WTC11 (cell line): ENCODE measurements at regions not wholly inside any gene's neighbourhood (a gene's known extent, or its start where the extent isn't known, plus 50 kb on each side); places are given as distances from the start of the nearest gene placed in this dataset.

Source experiments
- ATAC-seq: fragments of 200-7000 bp; cut with Tn5 transposase; 2 replicates; pipeline ENCODE4 v1.10.0; 2021; ENCODE audit warnings: mild to moderate bottlenecking, moderate library complexity
- CTCF ChIA-PET: fragments of 300-600 bp; sonication (Branson Sonifier 250); formaldehyde crosslinking; loops from one replicate; lab custom pipeline; 2021; ENCODE audit warnings: antibody characterized with exemption; lab: Charles Lee
- POLR2A ChIA-PET: fragments of 350-600 bp; sonication (Branson Sonifier 250); formaldehyde crosslinking; loops from one replicate; lab custom pipeline; 2021; ENCODE audit warnings: antibody characterized with exemption; lab: Charles Lee
- DNase-seq: peaks from one replicate; pipeline ENCODE4 v3.0.0; 2021; ENCODE audit warnings: low spot score
- H3K27ac Mint-ChIP-seq: 2 replicates; pipeline ENCODE4 v1.8.0; 2021; ENCODE audit warnings: mixed read lengths
- H3K27me3 Mint-ChIP-seq: 2 replicates; pipeline ENCODE4 v1.8.0; 2021; ENCODE audit warnings: low read depth, mild to moderate bottlenecking, moderate library complexity, mixed read lengths
- H3K36me3 Mint-ChIP-seq: 2 replicates; pipeline ENCODE4 v1.8.0; 2021; ENCODE audit warnings: mixed read lengths
- H3K4me1 Mint-ChIP-seq: 2 replicates; pipeline ENCODE4 v1.8.0; 2022; ENCODE audit warnings: mixed read lengths
- H3K4me3 Mint-ChIP-seq: 2 replicates; pipeline ENCODE4 v1.8.0; 2021; ENCODE audit warnings: mild to moderate bottlenecking, moderate library complexity, mixed read lengths
- H3K9me3 Mint-ChIP-seq: 2 replicates; pipeline ENCODE4 v1.8.0; 2021; ENCODE audit warnings: mixed read lengths
- CREB1 ChIP-seq: sonication (generic); formaldehyde crosslinking; IDR thresholded peaks from 2 replicates; pipeline ENCODE4 v1.8.0; 2023; ENCODE audit warnings: mild to moderate bottlenecking, missing genetic modification reagents
- FOXK1 ChIP-seq: sonication (generic); formaldehyde crosslinking; IDR thresholded peaks from 2 replicates; pipeline ENCODE4 v1.8.0; 2022; ENCODE audit warnings: mild to moderate bottlenecking, moderate library complexity, missing genetic modification reagents
- KAT7 ChIP-seq: sonication (generic); formaldehyde crosslinking; IDR thresholded peaks from 2 replicates; pipeline ENCODE4 v1.8.1; 2023; ENCODE audit warnings: missing genetic modification reagents, mild to moderate bottlenecking, borderline replicate concordance
- NFE2L1 ChIP-seq: sonication (generic); formaldehyde crosslinking; IDR thresholded peaks from 2 replicates; pipeline ENCODE4 v1.8.1; 2023; ENCODE audit warnings: missing genetic modification reagents
- NR1H2 ChIP-seq: sonication (generic); formaldehyde crosslinking; IDR thresholded peaks from 2 replicates; pipeline ENCODE4 v1.9.0; 2021; ENCODE audit warnings: mild to moderate bottlenecking, moderate library complexity, missing genetic modification reagents
- RELA ChIP-seq: sonication (generic); formaldehyde crosslinking; IDR thresholded peaks from 2 replicates; pipeline ENCODE4 v1.8.1; 2022; ENCODE audit warnings: missing genetic modification reagents, mild to moderate bottlenecking, borderline replicate concordance
- SOX15 ChIP-seq: fragments of 250-450 bp; sonication (Bioruptor Pico); IDR thresholded peaks from 2 replicates; pipeline ENCODE4 v1.9.0; 2021; ENCODE audit warnings: mild to moderate bottlenecking
- TEAD4 ChIP-seq: sonication (generic); formaldehyde crosslinking; IDR thresholded peaks from 2 replicates; pipeline ENCODE4 v1.8.0; 2022; ENCODE audit warnings: mild to moderate bottlenecking, missing genetic modification reagents
- ZBTB21 ChIP-seq: sonication (generic); formaldehyde crosslinking; IDR thresholded peaks from 2 replicates; pipeline ENCODE4 v1.8.1; 2023; ENCODE audit warnings: mild to moderate bottlenecking, missing genetic modification reagents, borderline replicate concordance
- ZNF263 ChIP-seq: sonication (generic); formaldehyde crosslinking; IDR thresholded peaks from 2 replicates; pipeline ENCODE4 v1.8.1; 2022; ENCODE audit warnings: low read depth, mild to moderate bottlenecking, moderate library complexity, missing genetic modification reagents
- TF ChIP-seq, protein P1 (sequence below): fragments of 250-450 bp; sonication (Bioruptor Pico); IDR thresholded peaks from 2 replicates; pipeline ENCODE4 v1.9.0; 2021; ENCODE audit warnings: mild to moderate bottlenecking
- TF ChIP-seq, protein P2 (sequence below): sonication (generic); formaldehyde crosslinking; IDR thresholded peaks from 2 replicates; pipeline ENCODE4 v1.8.0; 2022; ENCODE audit warnings: mild to moderate bottlenecking, missing genetic modification reagents
- TF ChIP-seq, protein P3 (sequence below): sonication (generic); formaldehyde crosslinking; IDR thresholded peaks from 2 replicates; pipeline ENCODE4 v1.8.1; 2023; ENCODE audit warnings: mild to moderate bottlenecking, missing genetic modification reagents, moderate library complexity
- TF ChIP-seq, protein P4 (sequence below): sonication (generic); formaldehyde crosslinking; IDR thresholded peaks from 2 replicates; pipeline ENCODE4 v1.8.0; 2023; ENCODE audit warnings: mild to moderate bottlenecking, missing genetic modification reagents
- TF ChIP-seq, protein P5 (sequence below): sonication (generic); formaldehyde crosslinking; IDR thresholded peaks from 2 replicates; pipeline ENCODE4 v1.8.0; 2022; ENCODE audit warnings: missing genetic modification reagents
- TF ChIP-seq, protein P6 (sequence below): sonication (generic); formaldehyde crosslinking; IDR thresholded peaks from 2 replicates; pipeline ENCODE4 v1.8.0; 2022; ENCODE audit warnings: mild to moderate bottlenecking, missing genetic modification reagents
- TF ChIP-seq, protein P7 (sequence below): sonication (generic); formaldehyde crosslinking; IDR thresholded peaks from 2 replicates; pipeline ENCODE4 v1.8.1; 2023; ENCODE audit warnings: mild to moderate bottlenecking, missing genetic modification reagents, moderate library complexity
- TF ChIP-seq, protein P8 (sequence below): fragments of 250-450 bp; sonication (Bioruptor Pico); IDR thresholded peaks from 2 replicates; pipeline ENCODE4 v1.8.0; 2021; ENCODE audit warnings: mild to moderate bottlenecking

DNA sequence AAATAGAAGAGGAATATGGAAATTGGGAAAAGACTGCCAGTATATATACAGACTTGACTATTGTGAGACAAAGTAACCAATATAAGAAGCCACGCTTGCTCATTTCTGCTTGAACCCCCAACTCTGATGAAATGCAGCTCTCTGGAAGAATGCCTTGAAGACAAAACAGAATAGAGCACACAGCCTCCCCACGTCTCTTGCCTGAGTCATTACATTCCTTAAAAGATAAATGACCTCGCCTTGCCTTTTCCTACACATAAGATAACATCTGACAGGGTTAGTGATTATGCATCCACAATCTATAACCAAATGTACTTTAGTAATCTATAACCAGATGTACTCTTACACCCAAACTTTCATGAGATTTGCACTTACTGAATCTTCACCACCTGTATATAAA, 141.1 kb upstream of the EEF1E1 start (continued):
- TF ChIP-seq, protein P1, sequence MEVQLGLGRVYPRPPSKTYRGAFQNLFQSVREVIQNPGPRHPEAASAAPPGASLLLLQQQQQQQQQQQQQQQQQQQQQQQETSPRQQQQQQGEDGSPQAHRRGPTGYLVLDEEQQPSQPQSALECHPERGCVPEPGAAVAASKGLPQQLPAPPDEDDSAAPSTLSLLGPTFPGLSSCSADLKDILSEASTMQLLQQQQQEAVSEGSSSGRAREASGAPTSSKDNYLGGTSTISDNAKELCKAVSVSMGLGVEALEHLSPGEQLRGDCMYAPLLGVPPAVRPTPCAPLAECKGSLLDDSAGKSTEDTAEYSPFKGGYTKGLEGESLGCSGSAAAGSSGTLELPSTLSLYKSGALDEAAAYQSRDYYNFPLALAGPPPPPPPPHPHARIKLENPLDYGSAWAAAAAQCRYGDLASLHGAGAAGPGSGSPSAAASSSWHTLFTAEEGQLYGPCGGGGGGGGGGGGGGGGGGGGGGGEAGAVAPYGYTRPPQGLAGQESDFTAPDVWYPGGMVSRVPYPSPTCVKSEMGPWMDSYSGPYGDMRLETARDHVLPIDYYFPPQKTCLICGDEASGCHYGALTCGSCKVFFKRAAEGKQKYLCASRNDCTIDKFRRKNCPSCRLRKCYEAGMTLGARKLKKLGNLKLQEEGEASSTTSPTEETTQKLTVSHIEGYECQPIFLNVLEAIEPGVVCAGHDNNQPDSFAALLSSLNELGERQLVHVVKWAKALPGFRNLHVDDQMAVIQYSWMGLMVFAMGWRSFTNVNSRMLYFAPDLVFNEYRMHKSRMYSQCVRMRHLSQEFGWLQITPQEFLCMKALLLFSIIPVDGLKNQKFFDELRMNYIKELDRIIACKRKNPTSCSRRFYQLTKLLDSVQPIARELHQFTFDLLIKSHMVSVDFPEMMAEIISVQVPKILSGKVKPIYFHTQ: no peak
- TF ChIP-seq, protein P2, sequence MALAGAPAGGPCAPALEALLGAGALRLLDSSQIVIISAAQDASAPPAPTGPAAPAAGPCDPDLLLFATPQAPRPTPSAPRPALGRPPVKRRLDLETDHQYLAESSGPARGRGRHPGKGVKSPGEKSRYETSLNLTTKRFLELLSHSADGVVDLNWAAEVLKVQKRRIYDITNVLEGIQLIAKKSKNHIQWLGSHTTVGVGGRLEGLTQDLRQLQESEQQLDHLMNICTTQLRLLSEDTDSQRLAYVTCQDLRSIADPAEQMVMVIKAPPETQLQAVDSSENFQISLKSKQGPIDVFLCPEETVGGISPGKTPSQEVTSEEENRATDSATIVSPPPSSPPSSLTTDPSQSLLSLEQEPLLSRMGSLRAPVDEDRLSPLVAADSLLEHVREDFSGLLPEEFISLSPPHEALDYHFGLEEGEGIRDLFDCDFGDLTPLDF (CRISPR knock-in tag): no peak

DNA sequence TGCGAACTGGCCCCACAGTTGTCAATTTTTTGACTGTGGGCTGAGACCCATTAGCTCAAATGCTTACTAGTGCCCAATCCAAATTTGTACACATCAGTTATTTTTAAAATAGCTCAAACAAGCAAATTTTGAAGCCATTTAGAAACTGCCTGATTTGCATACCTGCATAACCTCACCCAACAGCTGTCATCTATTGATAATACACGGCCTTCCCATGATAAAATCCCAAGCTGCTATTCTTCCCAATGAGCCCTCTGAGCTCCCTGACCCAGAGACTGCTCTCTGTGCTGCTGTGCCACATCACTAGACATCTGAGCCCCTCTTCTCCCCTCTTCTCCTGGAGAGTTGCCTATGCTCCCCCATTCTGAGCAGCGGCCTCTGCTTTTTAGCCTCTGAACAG, 140.5 kb upstream of the EEF1E1 start:
- ATAC-seq (no peak), DNase-seq (no peak)
- Mint-ChIP-seq H3K36me3 (no peaks in the 10 kb centered on the region), H3K4me3 (no peak overlapping the region), H3K27ac (no peak overlapping the region; the same call in 1 of the 2 replicates), H3K4me1 (peaks cover 16% of the 10 kb centered on the region), H3K9me3 (no peaks in the 10 kb centered on the region), H3K27me3 (no peaks in the 10 kb centered on the region)
- POLR2A ChIA-PET: no interaction called here
- CTCF ChIA-PET: interaction anchor here (0.8 to 0.9 kb wide), 2 partner anchors 111 to 239 kb away, joined by 3 read pairs; no protein-coding TSS in a partner anchor
- TF ChIP-seq SOX15 (CRISPR knock-in tag) (no peak), KAT7 (CRISPR knock-in tag) (no peak), ZBTB21 (CRISPR knock-in tag) (no peak), CREB1 (CRISPR knock-in tag) (no peak), ZNF263 (CRISPR knock-in tag) (no peak), FOXK1 (CRISPR knock-in tag) (no peak), NFE2L1 (no peak), RELA (CRISPR knock-in tag) (no peak), TEAD4 (no peak), NR1H2 (no peak)
- TF ChIP-seq, protein P3, sequence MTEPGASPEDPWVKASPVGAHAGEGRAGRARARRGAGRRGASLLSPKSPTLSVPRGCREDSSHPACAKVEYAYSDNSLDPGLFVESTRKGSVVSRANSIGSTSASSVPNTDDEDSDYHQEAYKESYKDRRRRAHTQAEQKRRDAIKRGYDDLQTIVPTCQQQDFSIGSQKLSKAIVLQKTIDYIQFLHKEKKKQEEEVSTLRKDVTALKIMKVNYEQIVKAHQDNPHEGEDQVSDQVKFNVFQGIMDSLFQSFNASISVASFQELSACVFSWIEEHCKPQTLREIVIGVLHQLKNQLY (CRISPR knock-in tag): no peak
- TF ChIP-seq, protein P1: no peak
- TF ChIP-seq, protein P4, sequence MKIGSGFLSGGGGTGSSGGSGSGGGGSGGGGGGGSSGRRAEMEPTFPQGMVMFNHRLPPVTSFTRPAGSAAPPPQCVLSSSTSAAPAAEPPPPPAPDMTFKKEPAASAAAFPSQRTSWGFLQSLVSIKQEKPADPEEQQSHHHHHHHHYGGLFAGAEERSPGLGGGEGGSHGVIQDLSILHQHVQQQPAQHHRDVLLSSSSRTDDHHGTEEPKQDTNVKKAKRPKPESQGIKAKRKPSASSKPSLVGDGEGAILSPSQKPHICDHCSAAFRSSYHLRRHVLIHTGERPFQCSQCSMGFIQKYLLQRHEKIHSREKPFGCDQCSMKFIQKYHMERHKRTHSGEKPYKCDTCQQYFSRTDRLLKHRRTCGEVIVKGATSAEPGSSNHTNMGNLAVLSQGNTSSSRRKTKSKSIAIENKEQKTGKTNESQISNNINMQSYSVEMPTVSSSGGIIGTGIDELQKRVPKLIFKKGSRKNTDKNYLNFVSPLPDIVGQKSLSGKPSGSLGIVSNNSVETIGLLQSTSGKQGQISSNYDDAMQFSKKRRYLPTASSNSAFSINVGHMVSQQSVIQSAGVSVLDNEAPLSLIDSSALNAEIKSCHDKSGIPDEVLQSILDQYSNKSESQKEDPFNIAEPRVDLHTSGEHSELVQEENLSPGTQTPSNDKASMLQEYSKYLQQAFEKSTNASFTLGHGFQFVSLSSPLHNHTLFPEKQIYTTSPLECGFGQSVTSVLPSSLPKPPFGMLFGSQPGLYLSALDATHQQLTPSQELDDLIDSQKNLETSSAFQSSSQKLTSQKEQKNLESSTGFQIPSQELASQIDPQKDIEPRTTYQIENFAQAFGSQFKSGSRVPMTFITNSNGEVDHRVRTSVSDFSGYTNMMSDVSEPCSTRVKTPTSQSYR (CRISPR knock-in tag): no peak
- TF ChIP-seq, protein P5, sequence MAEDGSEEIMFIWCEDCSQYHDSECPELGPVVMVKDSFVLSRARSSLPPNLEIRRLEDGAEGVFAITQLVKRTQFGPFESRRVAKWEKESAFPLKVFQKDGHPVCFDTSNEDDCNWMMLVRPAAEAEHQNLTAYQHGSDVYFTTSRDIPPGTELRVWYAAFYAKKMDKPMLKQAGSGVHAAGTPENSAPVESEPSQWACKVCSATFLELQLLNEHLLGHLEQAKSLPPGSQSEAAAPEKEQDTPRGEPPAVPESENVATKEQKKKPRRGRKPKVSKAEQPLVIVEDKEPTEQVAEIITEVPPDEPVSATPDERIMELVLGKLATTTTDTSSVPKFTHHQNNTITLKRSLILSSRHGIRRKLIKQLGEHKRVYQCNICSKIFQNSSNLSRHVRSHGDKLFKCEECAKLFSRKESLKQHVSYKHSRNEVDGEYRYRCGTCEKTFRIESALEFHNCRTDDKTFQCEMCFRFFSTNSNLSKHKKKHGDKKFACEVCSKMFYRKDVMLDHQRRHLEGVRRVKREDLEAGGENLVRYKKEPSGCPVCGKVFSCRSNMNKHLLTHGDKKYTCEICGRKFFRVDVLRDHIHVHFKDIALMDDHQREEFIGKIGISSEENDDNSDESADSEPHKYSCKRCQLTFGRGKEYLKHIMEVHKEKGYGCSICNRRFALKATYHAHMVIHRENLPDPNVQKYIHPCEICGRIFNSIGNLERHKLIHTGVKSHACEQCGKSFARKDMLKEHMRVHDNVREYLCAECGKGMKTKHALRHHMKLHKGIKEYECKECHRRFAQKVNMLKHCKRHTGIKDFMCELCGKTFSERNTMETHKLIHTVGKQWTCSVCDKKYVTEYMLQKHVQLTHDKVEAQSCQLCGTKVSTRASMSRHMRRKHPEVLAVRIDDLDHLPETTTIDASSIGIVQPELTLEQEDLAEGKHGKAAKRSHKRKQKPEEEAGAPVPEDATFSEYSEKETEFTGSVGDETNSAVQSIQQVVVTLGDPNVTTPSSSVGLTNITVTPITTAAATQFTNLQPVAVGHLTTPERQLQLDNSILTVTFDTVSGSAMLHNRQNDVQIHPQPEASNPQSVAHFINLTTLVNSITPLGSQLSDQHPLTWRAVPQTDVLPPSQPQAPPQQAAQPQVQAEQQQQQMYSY (CRISPR knock-in tag): no peak
- TF ChIP-seq, protein P6, sequence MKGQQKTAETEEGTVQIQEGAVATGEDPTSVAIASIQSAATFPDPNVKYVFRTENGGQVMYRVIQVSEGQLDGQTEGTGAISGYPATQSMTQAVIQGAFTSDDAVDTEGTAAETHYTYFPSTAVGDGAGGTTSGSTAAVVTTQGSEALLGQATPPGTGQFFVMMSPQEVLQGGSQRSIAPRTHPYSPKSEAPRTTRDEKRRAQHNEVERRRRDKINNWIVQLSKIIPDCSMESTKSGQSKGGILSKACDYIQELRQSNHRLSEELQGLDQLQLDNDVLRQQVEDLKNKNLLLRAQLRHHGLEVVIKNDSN (CRISPR knock-in tag): no peak
- TF ChIP-seq, protein P7, sequence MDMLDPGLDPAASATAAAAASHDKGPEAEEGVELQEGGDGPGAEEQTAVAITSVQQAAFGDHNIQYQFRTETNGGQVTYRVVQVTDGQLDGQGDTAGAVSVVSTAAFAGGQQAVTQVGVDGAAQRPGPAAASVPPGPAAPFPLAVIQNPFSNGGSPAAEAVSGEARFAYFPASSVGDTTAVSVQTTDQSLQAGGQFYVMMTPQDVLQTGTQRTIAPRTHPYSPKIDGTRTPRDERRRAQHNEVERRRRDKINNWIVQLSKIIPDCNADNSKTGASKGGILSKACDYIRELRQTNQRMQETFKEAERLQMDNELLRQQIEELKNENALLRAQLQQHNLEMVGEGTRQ (CRISPR knock-in tag): no peak
- TF ChIP-seq, protein P8, sequence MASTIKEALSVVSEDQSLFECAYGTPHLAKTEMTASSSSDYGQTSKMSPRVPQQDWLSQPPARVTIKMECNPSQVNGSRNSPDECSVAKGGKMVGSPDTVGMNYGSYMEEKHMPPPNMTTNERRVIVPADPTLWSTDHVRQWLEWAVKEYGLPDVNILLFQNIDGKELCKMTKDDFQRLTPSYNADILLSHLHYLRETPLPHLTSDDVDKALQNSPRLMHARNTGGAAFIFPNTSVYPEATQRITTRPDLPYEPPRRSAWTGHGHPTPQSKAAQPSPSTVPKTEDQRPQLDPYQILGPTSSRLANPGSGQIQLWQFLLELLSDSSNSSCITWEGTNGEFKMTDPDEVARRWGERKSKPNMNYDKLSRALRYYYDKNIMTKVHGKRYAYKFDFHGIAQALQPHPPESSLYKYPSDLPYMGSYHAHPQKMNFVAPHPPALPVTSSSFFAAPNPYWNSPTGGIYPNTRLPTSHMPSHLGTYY (CRISPR knock-in tag): no peak
